SK-N-SH (cell line): ENCODE measurements at regions not wholly inside any gene's neighbourhood (a gene's known extent, or its start where the extent isn't known, plus 50 kb on each side); places are given as distances from the start of the nearest gene placed in this dataset.

Experiments
- CTCF ChIA-PET: fragments of 300-600, 350-600 bp; formaldehyde crosslinking; extraction: SDS; loops from one replicate; lab custom pipeline; 2021; lab: Yijun Ruan, JAX
- POLR2A ChIA-PET: fragments of 350-600 bp; sonication (Branson Sonifier 250); formaldehyde crosslinking; extraction: SDS; loops from one replicate; lab custom pipeline; 2020; ENCODE audit warnings: antibody characterized with exemption, inconsistent platforms; lab: Yijun Ruan, JAX
- DNase-seq: peaks from one replicate; pipeline ENCODE4 v3.0.0; 2012
- H2AFZ ChIP-seq: fragments of 200-600 bp; sonication (generic); 2 replicates; pipeline ENCODE4 v1.8.1; 2016; ENCODE audit warnings: antibody characterized with exemption, mild to moderate bottlenecking, low read depth
- H3F3A ChIP-seq: fragments of 200-600 bp; sonication (generic); replicated peaks from 2 replicates; pipeline ENCODE3; 2016; ENCODE audit warnings: antibody characterized with exemption, mild to moderate bottlenecking; ENCODE audit not compliant: insufficient read depth
- H3K27ac ChIP-seq, 2 experiments: fragments of 200-500 bp in 1 of 2; fragments of 200-600 bp in 1 of 2; sonication (Bioruptor generic) in 1 of 2; sonication (generic), shearing (Covaris generic) in 1 of 2; 2 replicates each; pipeline versions ENCODE4 v1.5.1 to v1.6.1; 2014 to 2016; ENCODE audit warnings: low read depth in 2 of 2, inconsistent platforms in 1 of 2, low read length in 1 of 2, mild to moderate bottlenecking in 1 of 2, mixed read lengths in 1 of 2
- H3K27me3 ChIP-seq: fragments of 200-600 bp; sonication (generic), shearing (Covaris generic); 2 replicates; pipeline ENCODE4 v1.6.1; 2016; ENCODE audit warnings: mixed run types; ENCODE audit not compliant: insufficient read depth
- H3K36me3 ChIP-seq, 2 experiments: fragments of 200-500 bp in 1 of 2; fragments of 200-600 bp in 1 of 2; sonication (Bioruptor generic) in 1 of 2; sonication (generic) in 1 of 2; replicated peaks in 1 of 2; 2 replicates each; pipeline versions ENCODE3 to v1.5.1; 2014 to 2016; ENCODE audit warnings: low read length in 1 of 2, mild to moderate bottlenecking in 1 of 2; ENCODE audit not compliant: insufficient read depth in 2 of 2, control insufficient read depth in 1 of 2
- H3K4me1 ChIP-seq, 2 experiments: fragments of 200-500 bp in 1 of 2; fragments of 200-600 bp in 1 of 2; sonication (Bioruptor generic) in 1 of 2; sonication (generic), shearing (Covaris generic) in 1 of 2; 2 replicates each; pipeline versions ENCODE4 v1.5.1 to v1.6.1; 2014 to 2016; ENCODE audit warnings: low read depth in 1 of 2, low read length in 1 of 2, mixed run types in 1 of 2; ENCODE audit not compliant: insufficient read depth in 2 of 2, control insufficient read depth in 1 of 2
- H3K4me2 ChIP-seq: fragments of 200-600 bp; sonication (generic), shearing (Covaris generic); 2 replicates; pipeline ENCODE4 v1.6.1; 2017; ENCODE audit warnings: mixed run types
- H3K4me3 ChIP-seq, 2 experiments: fragments of 200-500 bp in 1 of 2; fragments of 200-600 bp in 1 of 2; sonication (Bioruptor generic) in 1 of 2; sonication (generic), shearing (Covaris generic) in 1 of 2; 2 replicates each; pipeline versions ENCODE4 v1.5.1 to v1.8.1; 2014 to 2016; ENCODE audit warnings: low read depth in 2 of 2, inconsistent platforms in 1 of 2, low read length in 1 of 2, mild to moderate bottlenecking in 1 of 2, mixed read lengths in 1 of 2, moderate library complexity in 1 of 2
- H3K79me2 ChIP-seq: fragments of 200-600 bp; sonication (generic); 2 replicates; pipeline ENCODE4 v1.8.1; 2017; ENCODE audit warnings: mild to moderate bottlenecking; ENCODE audit not compliant: insufficient read depth
- H3K9ac ChIP-seq: fragments of 200-600 bp; sonication (generic); 2 replicates; pipeline ENCODE4 v1.6.1; 2017; ENCODE audit warnings: mixed run types
- H3K9me2 ChIP-seq: fragments of 200-600 bp; sonication (generic); 2 replicates; pipeline ENCODE4 v1.6.1; 2017; ENCODE audit warnings: mixed run types
- H3K9me3 ChIP-seq: fragments of 200-600 bp; sonication (generic); 2 replicates; pipeline ENCODE4 v1.6.1; 2017; ENCODE audit warnings: mixed run types, mild to moderate bottlenecking, moderate library complexity
- H4K20me1 ChIP-seq: fragments of 200-600 bp; sonication (generic); 2 replicates; pipeline ENCODE4 v1.6.1; 2017; ENCODE audit warnings: mild to moderate bottlenecking, mixed run types; ENCODE audit not compliant: insufficient read depth
- CHD2 ChIP-seq: fragments of 150-350 bp; IDR thresholded peaks from 2 replicates; pipeline ENCODE4 v1.6.1; 2018; ENCODE audit warnings: low read length; ENCODE audit not compliant: partially characterized antibody
- ELF1 ChIP-seq: IDR thresholded peaks from 2 replicates; pipeline ENCODE4 v1.4.0; 2012
- EZH2phosphoT487 ChIP-seq: fragments of 200-600 bp; sonication (generic); IDR thresholded peaks from 2 replicates; pipeline ENCODE4 v1.6.1; 2017; ENCODE audit warnings: low read depth, mixed run types, mild to moderate bottlenecking, antibody characterized with exemption, moderate library complexity, borderline replicate concordance
- FOXJ3 ChIP-seq: sonication (generic); formaldehyde crosslinking; IDR thresholded peaks from 2 replicates; pipeline ENCODE4 v1.5.1; 2020; ENCODE audit warnings: mild to moderate bottlenecking, missing genetic modification reagents
- FOXM1 ChIP-seq: IDR thresholded peaks from 2 replicates; pipeline ENCODE4 v1.4.0; 2012; ENCODE audit warnings: low read depth, mild to moderate bottlenecking
- GATA2 ChIP-seq: sonication (generic); formaldehyde crosslinking; IDR thresholded peaks from 2 replicates; pipeline ENCODE4 v1.5.0; 2020; ENCODE audit warnings: mild to moderate bottlenecking, missing genetic modification reagents
- JUND ChIP-seq: IDR thresholded peaks from 2 replicates; pipeline ENCODE4 v1.4.0; 2012
- MAX ChIP-seq: IDR thresholded peaks from 2 replicates; pipeline ENCODE4 v1.4.0; 2012; ENCODE audit warnings: low read depth
- MEF2A ChIP-seq: IDR thresholded peaks from 2 replicates; pipeline ENCODE4 v1.4.0; 2012; ENCODE audit warnings: low read depth, borderline replicate concordance
- MXI1 ChIP-seq: IDR thresholded peaks from 2 replicates; pipeline ENCODE4 v1.6.1; 2012; ENCODE audit warnings: mild to moderate bottlenecking, low read depth, low read length, improper control_type of control experiment
- NFIC ChIP-seq: IDR thresholded peaks from 2 replicates; pipeline ENCODE4 v1.4.0; 2012; ENCODE audit warnings: borderline replicate concordance
- NRF1 ChIP-seq: IDR thresholded peaks from 2 replicates; pipeline ENCODE4 v1.6.1; 2012; ENCODE audit warnings: low read depth, mild to moderate bottlenecking, low read length
- PBX3 ChIP-seq: IDR thresholded peaks from 2 replicates; pipeline ENCODE4; 2012
- REST ChIP-seq: IDR thresholded peaks from 2 replicates; pipeline ENCODE4 v1.6.1; 2012; ENCODE audit warnings: mild to moderate bottlenecking, low read depth, low read length, moderate library complexity
- RFX5 ChIP-seq: IDR thresholded peaks from 2 replicates; pipeline ENCODE4 v1.6.1; 2012; ENCODE audit warnings: mild to moderate bottlenecking, improper control_type of control experiment, low read length
- SIN3A ChIP-seq: IDR thresholded peaks from 2 replicates; pipeline ENCODE4 v1.6.1; 2012; ENCODE audit warnings: low read depth, mild to moderate bottlenecking, low read length, moderate library complexity, borderline replicate concordance
- SMC3 ChIP-seq: IDR thresholded peaks from 2 replicates; pipeline ENCODE4 v1.6.1; 2012; ENCODE audit warnings: low read depth, low read length, improper control_type of control experiment
- TCF12 ChIP-seq: IDR thresholded peaks from 2 replicates; pipeline ENCODE4 v1.4.0; 2012
- TEAD4 ChIP-seq: IDR thresholded peaks from 2 replicates; pipeline ENCODE4 v1.4.0; 2012; ENCODE audit warnings: mild to moderate bottlenecking, borderline replicate concordance; ENCODE audit not compliant: insufficient read depth
- USF2 ChIP-seq: fragments of 150-350 bp; IDR thresholded peaks from 2 replicates; pipeline ENCODE4 v1.6.1; 2017; ENCODE audit warnings: antibody characterized with exemption, low read length, low read depth, borderline replicate concordance
- WGBS: methylation state at CpG from one replicate; pipeline ENCODE4 v1.1.6; 2017; ENCODE audit warnings: low lambda C conversion rate; 5-methylcytosine and 5-hydroxymethylcytosine counted together

GRCh38 chr2:8243748-8244400 is 438.0 kb upstream of the ID2 start:
- no peak overlapping the region for H3K4me3 ChIP-seq
- no peak for DNase-seq
- H3K4me1 ChIP-seq, result no peaks in the 10 kb centered on the region
- H4K20me1 ChIP-seq, result no peaks in the 10 kb centered on the region
- no peak overlapping the region for H2AFZ ChIP-seq
- no peak overlapping the region for H3K9ac ChIP-seq
- no peak for TF ChIP-seq MXI1
- TF ChIP-seq TEAD4, result no peak
- no peak for TF ChIP-seq FOXM1
- no peak for TF ChIP-seq MAX
- TF ChIP-seq EZH2phosphoT487, result no peak
- no peak for TF ChIP-seq ELF1
- no peak for TF ChIP-seq USF2
- TF ChIP-seq RFX5, result no peak
- TF ChIP-seq MEF2A, result no peak
- no peak for TF ChIP-seq SIN3A
- TF ChIP-seq TCF12, result no peak
- TF ChIP-seq NRF1, result no peak
- TF ChIP-seq JUND, result no peak
- no peak for TF ChIP-seq REST
- TF ChIP-seq SMC3, result no peak
- no peak for TF ChIP-seq CHD2
- no peak for TF ChIP-seq FOXJ3 (CRISPR knock-in tag)
- TF ChIP-seq NFIC, result no peak
- no peak for TF ChIP-seq GATA2 (CRISPR knock-in tag)
- TF ChIP-seq PBX3, result no peak
- TF ChIP-seq, all 33 proteins: peak for 0
- Histone ChIP-seq H3K9me2 (no peaks in the 10 kb centered on the region), H3F3A (no peaks in the 10 kb centered on the region), H3K9me3 (no peaks in the 10 kb centered on the region), H3K27ac (no peak overlapping the region), H3K36me3 (no peaks in the 10 kb centered on the region), H3K27me3 (no peaks in the 10 kb centered on the region), H3K79me2 (no peaks in the 10 kb centered on the region), H3K4me2 (no peak overlapping the region)
- POLR2A ChIA-PET, result no interaction called here
- WGBS, result 48% methylated on average over 5 of the region's 5 CpGs
- CTCF ChIA-PET, result interaction anchor here (0.9 kb wide), 1 partner anchor 1146 kb away, joined by 3 read pairs; no protein-coding TSS in a partner anchor
